ENCODE measurements at regions not wholly inside any gene's neighbourhood (a gene's known extent, or its start where the extent isn't known, plus 50 kb on each side); places are given as distances from the start of the nearest gene placed in this dataset.

- no peak overlapping the region for H3K4me3 ChIP-seq (ENCODE audit: low read depth, low read length)
- peak; percentile 61 for DNase-seq (ENCODE audit: low read depth)
- TF ChIP-seq CTCF (conservative IDR thresholded peaks at IDR 0.05; ENCODE audit: low read depth, low read length) = no peak
Observed at GRCh38 chr18:25805323-25805722, 285.1 kb downstream of the SS18 start.

- no peak overlapping the region for H3K4me3 ChIP-seq (ENCODE audit: low read depth, low read length)
- TF ChIP-seq CTCF (conservative IDR thresholded peaks at IDR 0.05; ENCODE audit: low read depth, low read length) = no peak
- DNase-seq (ENCODE audit: low read depth) = no peak
Observed at GRCh38 chr18:25799231-25799630, 291.2 kb downstream of the SS18 start.

GRCh38 chr18:25798046-25798445 lies 292.4 kb downstream of the SS18 start:
- no peak overlapping the region for H3K4me3 ChIP-seq (ENCODE audit: low read depth, low read length)
- DNase-seq (ENCODE audit: low read depth) = no peak
- no peak for TF ChIP-seq CTCF (conservative IDR thresholded peaks at IDR 0.05; ENCODE audit: low read depth, low read length)

- no peak for TF ChIP-seq CTCF (conservative IDR thresholded peaks at IDR 0.05; ENCODE audit: low read depth, low read length)
- H3K4me3 ChIP-seq (ENCODE audit: low read depth, low read length) = no peak overlapping the region
Observed at GRCh38 chr18:25795213-25795612, 295.2 kb downstream of the SS18 start.

GRCh38 chr18:25787276-25787675 lies 303.1 kb downstream of the SS18 start:
- TF ChIP-seq CTCF (conservative IDR thresholded peaks at IDR 0.05; ENCODE audit: low read depth, low read length) = no peak
- H3K4me3 ChIP-seq (ENCODE audit: low read depth, low read length) = no peak overlapping the region
- DNase-seq (ENCODE audit: low read depth) = no peak

More at GRCh38 chr18:25795213-25795612, 295.2 kb downstream of the SS18 start:
- no peak for DNase-seq (ENCODE audit: low read depth)

GRCh38 chr18:25786758-25787157 lies 303.7 kb downstream of the SS18 start:
- no peak overlapping the region for H3K4me3 ChIP-seq (ENCODE audit: low read depth, low read length)
- TF ChIP-seq CTCF (conservative IDR thresholded peaks at IDR 0.05; ENCODE audit: low read depth, low read length) = no peak
- DNase-seq (ENCODE audit: low read depth) = peak; percentile 73

GRCh38 chr18:25780105-25780504 lies 310.3 kb downstream of the SS18 start:
- TF ChIP-seq CTCF (conservative IDR thresholded peaks at IDR 0.05; ENCODE audit: low read depth, low read length) = no peak
- no peak overlapping the region for H3K4me3 ChIP-seq (ENCODE audit: low read depth, low read length)

More at GRCh38 chr18:25780105-25780504, 310.3 kb downstream of the SS18 start:
- DNase-seq (ENCODE audit: low read depth) = no peak
